H9 (cell line): ENCODE measurements at regions not wholly inside any gene's neighbourhood (a gene's known extent, or its start where the extent isn't known, plus 50 kb on each side); places are given as distances from the start of the nearest gene placed in this dataset.
A peak's percentile ranks its signal among the peaks of the same experiment; 100 is the strongest.

Source experiments
- DNase-seq: peaks from one replicate; pipeline ENCODE4 v3.0.0-alpha.2; 2017
- H2AFZ ChIP-seq: one replicate; pipeline ENCODE4 v1.6.1; 2013; ENCODE audit warnings: mild to moderate bottlenecking, low read length, control low read depth, moderate library complexity
- H2AK5ac ChIP-seq: 2 replicates; pipeline ENCODE4 v1.6.1; 2013; ENCODE audit warnings: low read length, control low read depth, mixed read lengths; ENCODE audit not compliant: insufficient read length
- H2BK120ac ChIP-seq: one replicate; pipeline ENCODE4 v1.6.1; 2013; ENCODE audit warnings: low read depth, mild to moderate bottlenecking, low read length, control low read depth, inconsistent platforms; ENCODE audit not compliant: poor library complexity, severe bottlenecking
- H2BK12ac ChIP-seq: 2 replicates; pipeline ENCODE4 v1.6.1; 2013; ENCODE audit warnings: low read length, control low read depth, mixed read lengths, low read depth; ENCODE audit not compliant: insufficient read length
- H2BK15ac ChIP-seq: 2 replicates; pipeline ENCODE4 v1.6.1; 2013; ENCODE audit warnings: low read depth, low read length, control low read depth
- H2BK20ac ChIP-seq: one replicate; pipeline ENCODE4 v1.6.1; 2013; ENCODE audit warnings: low read depth, mild to moderate bottlenecking, low read length, control low read depth, inconsistent platforms; ENCODE audit not compliant: poor library complexity, severe bottlenecking
- H2BK5ac ChIP-seq: 2 replicates; pipeline ENCODE4 v1.6.1; 2013; ENCODE audit warnings: low read length, control low read depth, mixed read lengths; ENCODE audit not compliant: insufficient read length
- H3K14ac ChIP-seq: 2 replicates; pipeline ENCODE4 v1.6.1; 2013; ENCODE audit warnings: low read length, control low read depth; ENCODE audit not compliant: insufficient read depth
- H3K18ac ChIP-seq: 2 replicates; pipeline ENCODE4 v1.6.1; 2013; ENCODE audit warnings: low read depth, mild to moderate bottlenecking, mixed read lengths, low read length, control low read depth; ENCODE audit not compliant: insufficient read length
- H3K23ac ChIP-seq: 2 replicates; pipeline ENCODE4 v1.6.1; 2013; ENCODE audit warnings: low read length, control low read depth, mixed read lengths, low read depth; ENCODE audit not compliant: insufficient read length
- H3K23me2 ChIP-seq: 2 replicates; pipeline ENCODE4 v1.6.1; 2013; ENCODE audit warnings: low read depth, mild to moderate bottlenecking, mixed read lengths, low read length, control low read depth; ENCODE audit not compliant: insufficient read length, poor library complexity, severe bottlenecking
- H3K27ac ChIP-seq: 2 replicates; pipeline ENCODE4 v1.5.1; 2013; ENCODE audit warnings: low read length, control low read depth, mixed read lengths, low read depth; ENCODE audit not compliant: insufficient read length
- H3K27me3 ChIP-seq: 2 replicates; pipeline ENCODE4 v1.6.1; 2013; ENCODE audit warnings: low read length, control low read depth, inconsistent platforms; ENCODE audit not compliant: insufficient read depth
- H3K4ac ChIP-seq: 2 replicates; pipeline ENCODE4 v1.6.1; 2013; ENCODE audit warnings: low read depth, mild to moderate bottlenecking, control low read depth, inconsistent platforms, low read length, moderate library complexity
- H3K4me1 ChIP-seq: 2 replicates; pipeline ENCODE4 v1.6.1; 2013; ENCODE audit warnings: low read length, control low read depth, inconsistent platforms; ENCODE audit not compliant: insufficient read depth
- H3K4me2 ChIP-seq: 2 replicates; pipeline ENCODE4 v1.6.1; 2013; ENCODE audit warnings: low read length, control low read depth, mixed read lengths; ENCODE audit not compliant: insufficient read length, insufficient read depth
- H3K56ac ChIP-seq: 2 replicates; pipeline ENCODE4 v1.6.1; 2013; ENCODE audit warnings: low read depth, mild to moderate bottlenecking, mixed read lengths, low read length, control low read depth; ENCODE audit not compliant: insufficient read length
- H3K79me1 ChIP-seq: 2 replicates; pipeline ENCODE4 v1.6.1; 2013; ENCODE audit warnings: low read depth, mild to moderate bottlenecking, moderate library complexity, low read length, control low read depth, inconsistent platforms; ENCODE audit not compliant: insufficient read depth, poor library complexity, severe bottlenecking
- H3K79me2 ChIP-seq: 2 replicates; pipeline ENCODE4 v1.6.1; 2013; ENCODE audit warnings: low read length, control low read depth, inconsistent platforms; ENCODE audit not compliant: insufficient read depth
- H3K9ac ChIP-seq: 2 replicates; pipeline ENCODE4 v1.6.1; 2013; ENCODE audit warnings: low read length, control low read depth, mixed read lengths; ENCODE audit not compliant: insufficient read length; ENCODE audit errors: extremely low read depth
- H3K9me3 ChIP-seq: one replicate; pipeline ENCODE4 v1.6.1; 2013; ENCODE audit warnings: low read depth, low read length, inconsistent platforms; ENCODE audit not compliant: control insufficient read depth
- H3T11ph ChIP-seq: one replicate; pipeline ENCODE4 v1.6.1; 2013; ENCODE audit warnings: mild to moderate bottlenecking, low read length, control low read depth, inconsistent platforms
- H4K20me1 ChIP-seq: one replicate; pipeline ENCODE4 v1.6.1; 2013; ENCODE audit not compliant: control insufficient read depth, insufficient read length, insufficient read depth
- H4K5ac ChIP-seq: 2 replicates; pipeline ENCODE4 v1.6.1; 2013; ENCODE audit warnings: low read depth, mild to moderate bottlenecking, mixed read lengths, low read length, control low read depth; ENCODE audit not compliant: insufficient read length
- H4K8ac ChIP-seq: replicated peaks from 2 replicates; pipeline ENCODE4 v1.6.1; 2013; ENCODE audit warnings: low read length, control low read depth, mixed read lengths, low read depth; ENCODE audit not compliant: insufficient read length
- H4K91ac ChIP-seq: 2 replicates; pipeline ENCODE4 v1.6.1; 2013; ENCODE audit warnings: low read depth, mild to moderate bottlenecking, moderate library complexity, mixed read lengths, low read length, control low read depth; ENCODE audit not compliant: insufficient read length
- H3K27ac Mint-ChIP-seq, 3 experiments: 2 replicates in 2 of 3; 3 replicates in 1 of 3; pipeline ENCODE4 v1.8.0; 2020 to 2021; ENCODE audit warnings: mixed read lengths in 3 of 3, mild to moderate bottlenecking in 1 of 3, moderate library complexity in 1 of 3
- H3K27me3 Mint-ChIP-seq: 2 replicates; pipeline ENCODE4 v1.8.0; 2021; ENCODE audit warnings: low read depth, mild to moderate bottlenecking, moderate library complexity, mixed read lengths
- H3K36me3 Mint-ChIP-seq, 3 experiments: 2 replicates in 2 of 3; 3 replicates in 1 of 3; pipeline ENCODE4 v1.8.0; 2020 to 2021; ENCODE audit warnings: low read depth in 3 of 3, mixed read lengths in 3 of 3; ENCODE audit not compliant: insufficient read depth in 1 of 3
- H3K4me1 Mint-ChIP-seq, 2 experiments: 2 replicates each; pipeline ENCODE4 v1.8.0; 2020; ENCODE audit warnings: mixed read lengths in 2 of 2
- H3K4me3 Mint-ChIP-seq, 2 experiments: 2 replicates in 1 of 2; 3 replicates in 1 of 2; pipeline ENCODE4 v1.8.0; 2020 to 2021; ENCODE audit warnings: mild to moderate bottlenecking in 2 of 2, mixed read lengths in 2 of 2, moderate library complexity in 1 of 2
- H3K9me3 Mint-ChIP-seq, 2 experiments: 2 replicates in 1 of 2; 3 replicates in 1 of 2; pipeline ENCODE4 v1.8.0; 2020; ENCODE audit warnings: mild to moderate bottlenecking in 2 of 2, mixed read lengths in 2 of 2, moderate library complexity in 1 of 2
- CTCF ChIP-seq: fragments of 200-600 bp; sonication (generic); conservative IDR thresholded peaks from 3 replicates; pipeline ENCODE4 v1.8.0; 2021; ENCODE audit warnings: antibody characterized with exemption, mild to moderate bottlenecking
- WGBS: extraction: QIAGEN DNeasy Blood & Tissue Kit; methylation state at CpG from one replicate; pipeline ENCODE4 v1.1.7; 2013; ENCODE audit warnings: missing lambda C conversion rate, low lambda C conversion rate, mixed read lengths; ENCODE audit not compliant: insufficient read length; ENCODE audit errors: extremely low coverage; 5-methylcytosine and 5-hydroxymethylcytosine counted together

DNA sequence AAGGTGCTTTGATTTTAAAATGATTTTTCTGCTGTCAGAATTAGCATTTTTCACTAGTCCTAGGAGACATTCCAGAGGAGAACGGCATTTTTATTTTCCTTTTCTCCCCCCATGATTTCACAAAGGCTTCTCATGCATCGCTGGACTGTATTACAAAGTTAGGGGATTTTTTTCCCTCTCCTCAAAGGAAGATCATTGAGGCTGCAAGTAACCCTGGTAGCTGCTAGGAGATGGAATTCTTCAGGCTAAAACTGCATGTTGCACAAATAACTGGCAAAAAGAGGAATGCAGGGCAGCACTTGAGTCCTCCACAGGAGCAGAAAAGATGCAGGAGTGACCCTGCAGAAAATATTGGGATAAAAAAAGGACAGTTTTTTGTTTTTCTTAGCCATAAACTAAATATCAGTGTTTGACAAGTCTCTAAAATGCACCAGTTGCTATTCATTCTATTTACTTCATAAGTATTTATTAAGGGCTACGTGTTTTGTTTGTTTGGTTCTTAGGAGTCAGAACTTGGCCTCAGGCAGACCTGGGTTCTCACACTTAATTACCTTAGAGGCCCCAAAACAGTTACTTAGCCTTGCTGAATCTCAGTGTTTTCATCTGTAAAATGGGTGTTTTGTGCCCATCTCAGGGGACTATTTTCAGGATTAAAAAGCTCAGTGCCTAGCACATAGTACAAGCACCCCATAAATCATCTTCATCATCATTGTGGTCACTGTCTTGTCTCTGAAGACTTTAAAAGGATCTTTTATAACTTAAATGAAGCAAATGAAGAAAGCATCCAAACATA lies 144.5 kb upstream of the ID4 start:
- H3K79me2 ChIP-seq, result no peaks in the 10 kb centered on the region
- no peak for TF ChIP-seq CTCF
- no peak for DNase-seq
- no peaks in the 10 kb centered on the region for H4K20me1 ChIP-seq
- no peak overlapping the region for H3K27ac ChIP-seq
- Mint-ChIP-seq H3K4me3 (peak overlapping the region; percentile 62 to 77), H3K9me3 (peaks cover 0 to 2% of the 10 kb centered on the region in 2 experiments; a peak in 3 of 5 replicates), H3K27me3 (no peaks in the 10 kb centered on the region), H3K36me3 (peaks cover 0 to 15% (median 0%) of the 10 kb centered on the region in 3 experiments; a peak in 1 of 7 replicates), H3K4me1 (peaks cover 40 to 42% of the 10 kb centered on the region in 2 experiments), H3K27ac (peak overlapping the region in 2 of 3 experiments; percentile 99 to 100; a peak in 5 of 7 replicates)
- peak overlapping the region; percentile 37 for H3K9ac ChIP-seq
- H3K4me1 ChIP-seq, result peaks cover 10% of the 10 kb centered on the region; the same call in 1 of the 2 replicates
- no peak overlapping the region for H3K4ac ChIP-seq
- H3K27me3 ChIP-seq, result no peaks in the 10 kb centered on the region; the same call in 1 of the 2 replicates
- peaks cover 11% of the 10 kb centered on the region for H3K23me2 ChIP-seq
- H2BK12ac ChIP-seq, result no peak overlapping the region
- H2BK120ac ChIP-seq, result no peak overlapping the region
- H2BK5ac ChIP-seq, result no peak overlapping the region
- no peak overlapping the region for H2AFZ ChIP-seq
- no peak overlapping the region for H3K56ac ChIP-seq
- H3K79me1 ChIP-seq, result no peaks in the 10 kb centered on the region
- H4K91ac ChIP-seq, result no peak overlapping the region
- H4K5ac ChIP-seq, result no peak overlapping the region
- H3T11ph ChIP-seq, result no peak overlapping the region
- H3K18ac ChIP-seq, result no peak overlapping the region
- H4K8ac ChIP-seq, result no peak overlapping the region
- no peak overlapping the region for H2BK15ac ChIP-seq
- H3K14ac ChIP-seq, result no peak overlapping the region
- H2BK20ac ChIP-seq, result no peak overlapping the region
- no CpG with 5 or more reads among the region's 3 CpGs for WGBS
- peak overlapping the region; percentile 90 for H3K4me2 ChIP-seq
- H2AK5ac ChIP-seq, result no peak overlapping the region
- H3K23ac ChIP-seq, result no peak overlapping the region
- H3K9me3 ChIP-seq, result no peaks in the 10 kb centered on the region
